Ovary (tissue), 7 donors: ENCODE measurements at regions not wholly inside any gene's neighbourhood (a gene's known extent, or its start where the extent isn't known, plus 50 kb on each side); places are given as distances from the start of the nearest gene placed in this dataset.

Experiments used
- DNase-seq, 5 donors: peaks; one replicate each; pipeline ENCODE4 v3.0.0-alpha.2; 2019 to 2020
- H3K27ac ChIP-seq, 2 donors: fragments of 200-600 bp; one replicate each; pipeline versions ENCODE4 v1.5.1 to v1.8.0; 2019 to 2022
- H3K27me3 ChIP-seq: fragments of 200-600 bp; one replicate; pipeline ENCODE4 v1.8.0; 2022
- H3K36me3 ChIP-seq: fragments of 200-600 bp; sonication (generic); one replicate; pipeline ENCODE4 v1.5.1; 2019
- H3K4me1 ChIP-seq: one replicate; pipeline ENCODE4 v1.8.1; 2013; ENCODE audit warnings: mild to moderate bottlenecking, moderate library complexity; ENCODE audit not compliant: insufficient read depth
- H3K4me3 ChIP-seq: fragments of 200-600 bp; sonication (generic); one replicate; pipeline ENCODE4 v1.5.1; 2017
- H3K9me3 ChIP-seq, 2 donors: fragments of 200-600 bp in 1 of 2; sonication (generic) in 1 of 2; one replicate each; pipeline versions ENCODE4 v1.5.1 to v1.8.1; 2013 to 2019; ENCODE audit warnings: mild to moderate bottlenecking in 1 of 2, moderate library complexity in 1 of 2
- CTCF ChIP-seq, 3 donors: fragments of 450-650 bp in 2 of 3; fragments of 200-600 bp in 1 of 3; IDR thresholded peaks; one replicate each; pipeline versions ENCODE4 v1.5.1 to v1.8.0; 2016 to 2022; ENCODE audit warnings: antibody characterized with exemption in 3 of 3, mild to moderate bottlenecking in 1 of 3
- EP300 ChIP-seq: sonication (generic); formaldehyde crosslinking; IDR thresholded peaks from one replicate; pipeline ENCODE4 v1.6.1; 2017; ENCODE audit warnings: antibody characterized with exemption
- POLR2A ChIP-seq: fragments of 450-650 bp; IDR thresholded peaks from one replicate; pipeline ENCODE4 v1.6.1; 2017; ENCODE audit warnings: antibody characterized with exemption, mild to moderate bottlenecking, moderate library complexity
- WGBS, 3 donors: extraction: QIAGEN DNeasy Blood & Tissue Kit in 1 of 3; methylation state at CpG; one replicate each; pipeline versions ENCODE4 v1.1.5 to v1.1.7; 2013 to 2017; 5-methylcytosine and 5-hydroxymethylcytosine counted together
- intact Hi-C, 4 donors: fragments of 100-400 bp; cut with DNase I; formaldehyde crosslinking; loops; one replicate each; pipeline versions ENCODE4 v1.11.0 to v1.15.1; 2022 to 2023
- donor health status: DM: no; HTN: no; CAD: no; lungs with moderate emphysema.
- donor health status: DM: no; HTN: no; CAD: no.
- donor health status: Bipolar disorder and iron deficiency.
- donor health status: DM: no; HTN: no; CAD: no.
- donor health status: DM: yes; HTN: yes; CAD: no.

- 68 to 76% (median 73%) methylated on average over 6 of the region's 6 CpGs for WGBS, 3 donors
- no peaks in the 10 kb centered on the region for H3K9me3 ChIP-seq
- intact Hi-C loops, result no loop called here
Measured at GRCh38 chrX:13478740-13479451, 90.5 kb upstream of the EGFL6 start.

GRCh38 chrX:13476384-13476783, 93.0 kb upstream of the EGFL6 start:
- intact Hi-C loops, result no loop called here

More at GRCh38 chrX:13478740-13479451, 90.5 kb upstream of the EGFL6 start:
- H3K4me3 ChIP-seq, result no peak overlapping the region
- H3K27me3 ChIP-seq, result no peaks in the 10 kb centered on the region
- DNase-seq, result no peak
- no peaks in the 10 kb centered on the region for H3K36me3 ChIP-seq
- no peaks in the 10 kb centered on the region for H3K4me1 ChIP-seq
- TF ChIP-seq EP300 (no peak), CTCF (IDR thresholded peaks at IDR 0.05) (no peak), POLR2A (no peak)
- no peak overlapping the region for H3K27ac ChIP-seq

DNA sequence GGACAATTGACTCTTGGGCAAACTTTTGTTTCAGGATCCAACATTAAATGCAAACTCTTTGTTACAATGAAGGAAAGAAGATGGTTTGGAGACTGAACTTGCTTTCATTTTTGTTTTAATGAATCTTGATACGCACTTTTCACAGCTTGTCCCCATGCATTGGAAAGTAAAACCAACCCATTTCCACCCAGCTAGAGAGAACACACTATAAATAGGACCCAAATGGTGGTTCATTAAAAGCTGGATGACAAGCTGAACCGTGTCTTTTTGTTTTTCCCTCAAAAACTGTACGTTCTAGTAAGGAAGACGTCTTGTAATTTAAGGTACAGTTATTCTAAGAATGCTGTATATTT, 95.3 kb upstream of the EGFL6 start:
- Histone ChIP-seq H3K4me3 (no peak overlapping the region), H3K36me3 (no peaks in the 10 kb centered on the region), H3K4me1 (peaks cover 2% of the 10 kb centered on the region), H3K9me3 (no peaks in the 10 kb centered on the region), H3K27me3 (no peaks in the 10 kb centered on the region), H3K27ac (peak overlapping the region in 1 of 2 donors; percentile 56)
- DNase-seq, result no peak
- intact Hi-C loops, result no loop called here
- TF ChIP-seq CTCF (IDR thresholded peaks at IDR 0.05) (no peak), POLR2A (no peak), EP300 (no peak)
- 57 to 65% (median 59%) methylated on average over 4 of the region's 4 CpGs for WGBS, 3 donors

More at GRCh38 chrX:13476384-13476783, 93.0 kb upstream of the EGFL6 start:
- no peak overlapping the region for H3K27ac ChIP-seq
- TF ChIP-seq EP300 (no peak), POLR2A (no peak), CTCF (IDR thresholded peaks at IDR 0.05) (no peak)
- H3K27me3 ChIP-seq, result no peaks in the 10 kb centered on the region
- no peak overlapping the region for H3K4me3 ChIP-seq
- no peaks in the 10 kb centered on the region for H3K9me3 ChIP-seq
- H3K4me1 ChIP-seq, result no peaks in the 10 kb centered on the region
- DNase-seq, result no peak
- no peaks in the 10 kb centered on the region for H3K36me3 ChIP-seq
- 73 to 89% (median 87%) methylated on average over 4 of the region's 4 CpGs for WGBS, 3 donors

GRCh38 chrX:13473442-13474163, 95.8 kb upstream of the EGFL6 start:
- no peaks in the 10 kb centered on the region for H3K27me3 ChIP-seq
- H3K36me3 ChIP-seq, result no peaks in the 10 kb centered on the region
- H3K9me3 ChIP-seq, result no peaks in the 10 kb centered on the region
- peak overlapping the region in 1 of 2 donors; percentile 56 for H3K27ac ChIP-seq
- H3K4me1 ChIP-seq, result peaks cover 2% of the 10 kb centered on the region
- intact Hi-C loops, result no loop called here
- no peak overlapping the region for H3K4me3 ChIP-seq
- TF ChIP-seq POLR2A, result no peak
- no peak for TF ChIP-seq CTCF (IDR thresholded peaks at IDR 0.05)
- TF ChIP-seq EP300, result no peak
- 34 to 39% (median 38%) methylated on average over 9 of the region's 9 CpGs for WGBS, 3 donors
- DNase-seq, result peak in 1 of 5 donors; percentile 21
